GM12878 (cell line): ENCODE measurements at regions not wholly inside any gene's neighbourhood (a gene's known extent, or its start where the extent isn't known, plus 50 kb on each side); places are given as distances from the start of the nearest gene placed in this dataset.

ENCODE experiments used
- ATAC-seq: fragments of 200-7000 bp; cut with Tn5 transposase; 3 replicates; pipeline ENCODE4 v1.9.1; 2020; ENCODE audit warnings: mild to moderate bottlenecking, moderate library complexity
- BruUV-seq: library from RNA; stranded (reverse); fragments of 400-500 nt; replicated peaks from 2 replicates; lab custom pipeline; 2021; lab: Mats Ljungman, UMichigan
- CTCF ChIA-PET: fragments of 300-600 bp; sonication (Branson Sonifier 250); formaldehyde crosslinking; extraction: SDS; loops from one replicate; lab custom pipeline; 2021; ENCODE audit warnings: inconsistent platforms; lab: Yijun Ruan, JAX
- POLR2A ChIA-PET: fragments of 350-600 bp; formaldehyde crosslinking; extraction: SDS; loops from one replicate; lab custom pipeline; 2021; ENCODE audit warnings: inconsistent platforms; lab: Charles Lee
- RAD21 ChIA-PET: fragments of 300-600 bp; sonication (Branson Sonifier 250); formaldehyde crosslinking; loops from one replicate; lab custom pipeline; 2023; ENCODE audit warnings: antibody characterized with exemption; ENCODE audit not compliant: unreplicated experiment; lab: Charles Lee
- SMC1A ChIA-PET: fragments of 300-600 bp; sonication (Branson Sonifier 250); formaldehyde crosslinking; loops from one replicate; lab custom pipeline; 2023; ENCODE audit not compliant: unreplicated experiment, uncharacterized antibody; lab: Charles Lee
- DNase-seq: peaks from one replicate; pipeline ENCODE4 v3.0.0-alpha.2; 2011; ENCODE audit warnings: low read depth, low spot score
- FAIRE-seq: peaks from 3 replicates; lab custom pipeline; 2011; peaks lifted over from hg19 to GRCh38; lab: Jason Lieb, UNC
- H2AFZ ChIP-seq: 2 replicates; pipeline ENCODE4 v1.6.0; 2011; ENCODE audit warnings: low read depth, low read length, control low read depth; ENCODE audit not compliant: control insufficient read depth
- H3K27ac ChIP-seq: 2 replicates; pipeline ENCODE4 v1.5.1; 2011; ENCODE audit warnings: control low read depth; ENCODE audit not compliant: control insufficient read depth, insufficient read depth
- H3K27me3 ChIP-seq, 2 experiments: replicated peaks in 1 of 2; 2 replicates each; pipeline versions ENCODE4 v1.6.0 to v1.6.1; 2011; ENCODE audit warnings: low read length in 1 of 2; ENCODE audit not compliant: control insufficient read depth in 2 of 2, insufficient read depth in 2 of 2
- H3K36me3 ChIP-seq, 2 experiments: 2 replicates each; pipeline ENCODE4 v1.5.1; 2011; ENCODE audit warnings: low read length in 1 of 2; ENCODE audit not compliant: control insufficient read depth in 2 of 2, insufficient read depth in 2 of 2
- H3K4me1 ChIP-seq: 2 replicates; pipeline ENCODE4 v1.6.1; 2011; ENCODE audit warnings: mild to moderate bottlenecking, low read length, moderate library complexity, mixed read lengths; ENCODE audit not compliant: control insufficient read depth, insufficient read depth
- H3K4me2 ChIP-seq: 2 replicates; pipeline ENCODE4 v1.6.0; 2011; ENCODE audit warnings: control low read depth; ENCODE audit not compliant: control insufficient read depth, insufficient read depth
- H3K4me3 ChIP-seq: fragments of 200-600 bp; sonication (generic); 2 replicates; pipeline ENCODE4 v1.5.1; 2016
- H3K79me2 ChIP-seq: 2 replicates; pipeline ENCODE4 v1.6.0; 2011; ENCODE audit warnings: low read length; ENCODE audit not compliant: control insufficient read depth, insufficient read depth
- H3K9ac ChIP-seq: 2 replicates; pipeline ENCODE4 v1.8.0; 2011; ENCODE audit warnings: low read length, control low read depth, mixed read lengths; ENCODE audit not compliant: control insufficient read depth, insufficient read depth
- H3K9me3 ChIP-seq: replicated peaks from 3 replicates; pipeline ENCODE4 v1.5.1; 2011; ENCODE audit warnings: mild to moderate bottlenecking, low read length; ENCODE audit not compliant: control insufficient read depth, insufficient read depth
- H4K20me1 ChIP-seq: 2 replicates; pipeline ENCODE4 v1.6.0; 2011; ENCODE audit not compliant: control insufficient read depth, insufficient read depth
- CHD4 ChIP-seq: fragments of 200-600 bp; sonication (generic); IDR thresholded peaks from 2 replicates; pipeline ENCODE4 v1.6.1; 2016; ENCODE audit warnings: mild to moderate bottlenecking
- MTA2 ChIP-seq: fragments of 450-650 bp; IDR thresholded peaks from 2 replicates; pipeline ENCODE4 v1.6.1; 2016; ENCODE audit warnings: low read depth, mild to moderate bottlenecking, moderate library complexity
- SPI1 ChIP-seq: IDR thresholded peaks from 2 replicates; pipeline ENCODE4 v1.6.1; 2011; ENCODE audit warnings: low read depth, mild to moderate bottlenecking, low read length, moderate library complexity, borderline replicate concordance; ENCODE audit not compliant: insufficient read depth
- TCF7 ChIP-seq: IDR thresholded peaks from 2 replicates; pipeline ENCODE4 v1.6.1; 2014; ENCODE audit warnings: antibody characterized with exemption, borderline replicate concordance
- WGBS: methylation state at CpG from one replicate; pipeline ENCODE4 v1.1.6; 2016; ENCODE audit warnings: low lambda C conversion rate; ENCODE audit not compliant: insufficient replicate concordance, insufficient coverage; ENCODE audit errors: missing lambda C conversion rate; 5-methylcytosine and 5-hydroxymethylcytosine counted together
- in situ Hi-C: fragments of 300-500 bp; cut with MboI; formaldehyde crosslinking; loops from 9 replicates; pipeline ENCODE4 v1.14.3; 2018; ENCODE audit warnings: mixed read lengths
- intact Hi-C: fragments of 100-400 bp; cut with micrococcal nuclease; formaldehyde crosslinking; loops from one replicate; pipeline ENCODE4 v1.14.2; 2022; ENCODE audit not compliant: unreplicated experiment
- TF ChIP-seq, protein P1 (sequence below): fragments of 450-650 bp; formaldehyde crosslinking; IDR thresholded peaks from 2 replicates; pipeline ENCODE4 v1.4.0; 2020; ENCODE audit warnings: mild to moderate bottlenecking, moderate library complexity
- TF ChIP-seq, protein P2 (sequence below): IDR thresholded peaks from 2 replicates; pipeline ENCODE4 v1.6.1; 2012; ENCODE audit warnings: low read depth, low read length, improper control_type of control experiment

DNA sequence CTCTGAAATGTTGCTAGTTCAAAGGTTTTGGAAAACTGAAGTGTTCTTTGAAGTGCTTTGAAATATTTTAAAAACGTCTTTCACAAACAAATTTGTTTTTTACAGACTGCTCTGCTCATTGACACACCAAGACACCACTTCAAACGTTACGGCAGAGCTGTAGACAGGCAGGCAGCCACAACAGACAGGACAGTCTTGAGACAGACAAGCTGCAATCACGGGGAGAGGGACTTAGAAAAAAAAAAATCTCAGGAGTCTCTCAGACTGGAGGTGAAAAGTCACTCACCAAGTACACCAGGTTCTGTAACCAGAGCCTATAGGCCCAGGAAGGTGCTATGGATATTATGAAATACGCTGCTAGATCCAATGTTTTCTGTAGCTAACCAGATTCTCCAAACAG lies 135.4 kb downstream of the ISL1 start:
- Histone ChIP-seq H3K36me3 (no peaks in the 10 kb centered on the region), H3K9me3 (no peaks in the 10 kb centered on the region), H4K20me1 (no peaks in the 10 kb centered on the region), H3K27me3 (no peaks in the 10 kb centered on the region), H2AFZ (no peak overlapping the region), H3K9ac (no peak overlapping the region), H3K27ac (no peak overlapping the region), H3K4me2 (no peak overlapping the region), H3K4me1 (no peaks in the 10 kb centered on the region), H3K4me3 (no peak overlapping the region), H3K79me2 (no peaks in the 10 kb centered on the region)
- ATAC-seq (no peak), FAIRE-seq (no peak), DNase-seq (no peak)
- WGBS: 21% methylated on average over 5 of the region's 5 CpGs
- BruUV-seq: no TSS peak
- in situ Hi-C loops: no loop called here
- intact Hi-C loops: no loop called here
- SMC1A ChIA-PET: interaction anchor here (4.3 kb wide), 1 partner anchor 9 kb away, joined by 16 read pairs; no protein-coding TSS in a partner anchor
- RAD21 ChIA-PET: no interaction called here
- POLR2A ChIA-PET: no interaction called here
- CTCF ChIA-PET: interaction anchor here (0.7 kb wide), 1 partner anchor 196 kb away, joined by 3 read pairs; no protein-coding TSS in a partner anchor
- TF ChIP-seq MTA2 (no peak), CHD4 (no peak), TCF7 (no peak), SPI1 (no peak)
- TF ChIP-seq, protein P1, sequence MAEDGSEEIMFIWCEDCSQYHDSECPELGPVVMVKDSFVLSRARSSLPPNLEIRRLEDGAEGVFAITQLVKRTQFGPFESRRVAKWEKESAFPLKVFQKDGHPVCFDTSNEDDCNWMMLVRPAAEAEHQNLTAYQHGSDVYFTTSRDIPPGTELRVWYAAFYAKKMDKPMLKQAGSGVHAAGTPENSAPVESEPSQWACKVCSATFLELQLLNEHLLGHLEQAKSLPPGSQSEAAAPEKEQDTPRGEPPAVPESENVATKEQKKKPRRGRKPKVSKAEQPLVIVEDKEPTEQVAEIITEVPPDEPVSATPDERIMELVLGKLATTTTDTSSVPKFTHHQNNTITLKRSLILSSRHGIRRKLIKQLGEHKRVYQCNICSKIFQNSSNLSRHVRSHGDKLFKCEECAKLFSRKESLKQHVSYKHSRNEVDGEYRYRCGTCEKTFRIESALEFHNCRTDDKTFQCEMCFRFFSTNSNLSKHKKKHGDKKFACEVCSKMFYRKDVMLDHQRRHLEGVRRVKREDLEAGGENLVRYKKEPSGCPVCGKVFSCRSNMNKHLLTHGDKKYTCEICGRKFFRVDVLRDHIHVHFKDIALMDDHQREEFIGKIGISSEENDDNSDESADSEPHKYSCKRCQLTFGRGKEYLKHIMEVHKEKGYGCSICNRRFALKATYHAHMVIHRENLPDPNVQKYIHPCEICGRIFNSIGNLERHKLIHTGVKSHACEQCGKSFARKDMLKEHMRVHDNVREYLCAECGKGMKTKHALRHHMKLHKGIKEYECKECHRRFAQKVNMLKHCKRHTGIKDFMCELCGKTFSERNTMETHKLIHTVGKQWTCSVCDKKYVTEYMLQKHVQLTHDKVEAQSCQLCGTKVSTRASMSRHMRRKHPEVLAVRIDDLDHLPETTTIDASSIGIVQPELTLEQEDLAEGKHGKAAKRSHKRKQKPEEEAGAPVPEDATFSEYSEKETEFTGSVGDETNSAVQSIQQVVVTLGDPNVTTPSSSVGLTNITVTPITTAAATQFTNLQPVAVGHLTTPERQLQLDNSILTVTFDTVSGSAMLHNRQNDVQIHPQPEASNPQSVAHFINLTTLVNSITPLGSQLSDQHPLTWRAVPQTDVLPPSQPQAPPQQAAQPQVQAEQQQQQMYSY (CRISPR knock-in tag): no peak
- TF ChIP-seq, protein P2, sequence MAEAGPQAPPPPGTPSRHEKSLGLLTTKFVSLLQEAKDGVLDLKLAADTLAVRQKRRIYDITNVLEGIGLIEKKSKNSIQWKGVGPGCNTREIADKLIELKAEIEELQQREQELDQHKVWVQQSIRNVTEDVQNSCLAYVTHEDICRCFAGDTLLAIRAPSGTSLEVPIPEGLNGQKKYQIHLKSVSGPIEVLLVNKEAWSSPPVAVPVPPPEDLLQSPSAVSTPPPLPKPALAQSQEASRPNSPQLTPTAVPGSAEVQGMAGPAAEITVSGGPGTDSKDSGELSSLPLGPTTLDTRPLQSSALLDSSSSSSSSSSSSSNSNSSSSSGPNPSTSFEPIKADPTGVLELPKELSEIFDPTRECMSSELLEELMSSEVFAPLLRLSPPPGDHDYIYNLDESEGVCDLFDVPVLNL: no peak
